Spleen (tissue), 7 donors: ENCODE measurements at regions not wholly inside any gene's neighbourhood (a gene's known extent, or its start where the extent isn't known, plus 50 kb on each side); places are given as distances from the start of the nearest gene placed in this dataset.

Source experiments
- POLR2A ChIP-seq, 3 donors: fragments of 450-650 bp; IDR thresholded peaks; one replicate each; pipeline ENCODE4 v1.5.1; 2017; ENCODE audit warnings: antibody characterized with exemption in 3 of 3, mild to moderate bottlenecking in 1 of 3
- TF ChIP-seq, protein P1 (sequence below), 11 experiments: fragments of 200-600 bp in 7 of 11; fragments of 450-650 bp in 4 of 11; sonication (generic) in 4 of 11; IDR thresholded peaks in 8 of 11; conservative IDR thresholded peaks in 3 of 11; 1 replicate in 7 of 11; 2 replicates in 4 of 11; pipeline versions ENCODE4 v1.4.0 to v1.8.0; 2016 to 2021; ENCODE audit warnings: antibody characterized with exemption in 11 of 11, inconsistent platforms in 4 of 11, mild to moderate bottlenecking in 1 of 11
- donor health status: DM: no; HTN: no; CAD: no; lungs with moderate emphysema.
- donor health status: DM: no; HTN: no; CAD: no.
- donor health status: DM: no; HTN: no; CAD: no.

DNA sequence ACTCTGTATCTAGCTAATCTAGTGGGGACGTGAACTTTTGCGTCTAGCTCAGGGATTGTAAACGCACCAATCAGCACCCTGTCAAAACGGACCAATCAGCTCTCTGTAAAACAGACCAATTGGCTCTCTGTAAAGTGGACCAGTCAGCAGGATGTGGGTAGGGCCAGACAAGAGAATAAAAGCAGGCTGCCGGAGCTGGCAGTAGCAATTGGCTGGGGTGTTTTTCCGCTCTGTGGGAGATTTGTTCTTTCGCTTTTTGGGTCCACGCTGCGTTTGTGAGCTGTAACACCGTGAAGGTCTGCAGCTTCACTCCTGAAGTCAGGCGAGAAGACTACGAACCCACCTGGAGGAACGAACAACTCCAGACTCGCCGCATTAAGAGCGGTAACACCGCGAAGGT lies 76.5 kb downstream of the SPRING1 start:
- TF ChIP-seq POLR2A (IDR thresholded peaks at IDR 0.05): no peak
- TF ChIP-seq, protein P1, sequence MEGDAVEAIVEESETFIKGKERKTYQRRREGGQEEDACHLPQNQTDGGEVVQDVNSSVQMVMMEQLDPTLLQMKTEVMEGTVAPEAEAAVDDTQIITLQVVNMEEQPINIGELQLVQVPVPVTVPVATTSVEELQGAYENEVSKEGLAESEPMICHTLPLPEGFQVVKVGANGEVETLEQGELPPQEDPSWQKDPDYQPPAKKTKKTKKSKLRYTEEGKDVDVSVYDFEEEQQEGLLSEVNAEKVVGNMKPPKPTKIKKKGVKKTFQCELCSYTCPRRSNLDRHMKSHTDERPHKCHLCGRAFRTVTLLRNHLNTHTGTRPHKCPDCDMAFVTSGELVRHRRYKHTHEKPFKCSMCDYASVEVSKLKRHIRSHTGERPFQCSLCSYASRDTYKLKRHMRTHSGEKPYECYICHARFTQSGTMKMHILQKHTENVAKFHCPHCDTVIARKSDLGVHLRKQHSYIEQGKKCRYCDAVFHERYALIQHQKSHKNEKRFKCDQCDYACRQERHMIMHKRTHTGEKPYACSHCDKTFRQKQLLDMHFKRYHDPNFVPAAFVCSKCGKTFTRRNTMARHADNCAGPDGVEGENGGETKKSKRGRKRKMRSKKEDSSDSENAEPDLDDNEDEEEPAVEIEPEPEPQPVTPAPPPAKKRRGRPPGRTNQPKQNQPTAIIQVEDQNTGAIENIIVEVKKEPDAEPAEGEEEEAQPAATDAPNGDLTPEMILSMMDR (IDR thresholded peaks at IDR 0.05 in 8 of 11, conservative IDR thresholded peaks at IDR 0.05 in 3 of 11): no peak
